B cell (primary cell): ENCODE measurements at regions not wholly inside any gene's neighbourhood (a gene's known extent, or its start where the extent isn't known, plus 50 kb on each side); places are given as distances from the start of the nearest gene placed in this dataset.
"Not testable (repeated sequence)": the region's sequence is repeated elsewhere in the genome, so short reads cannot be mapped to it uniquely, and the experiment has no call there.

Experiments
- CTCF ChIP-seq: fragments of 200-600 bp; IDR thresholded peaks from one replicate; pipeline ENCODE4 v1.8.0; 2022; ENCODE audit warnings: antibody characterized with exemption, mild to moderate bottlenecking
- EZH2 ChIP-seq: IDR thresholded peaks from 2 replicates; pipeline ENCODE4 v1.6.1; 2012; ENCODE audit warnings: borderline replicate concordance, low read depth, mild to moderate bottlenecking, moderate library complexity, low read length; ENCODE audit not compliant: insufficient read depth, poor library complexity, severe bottlenecking

DNA sequence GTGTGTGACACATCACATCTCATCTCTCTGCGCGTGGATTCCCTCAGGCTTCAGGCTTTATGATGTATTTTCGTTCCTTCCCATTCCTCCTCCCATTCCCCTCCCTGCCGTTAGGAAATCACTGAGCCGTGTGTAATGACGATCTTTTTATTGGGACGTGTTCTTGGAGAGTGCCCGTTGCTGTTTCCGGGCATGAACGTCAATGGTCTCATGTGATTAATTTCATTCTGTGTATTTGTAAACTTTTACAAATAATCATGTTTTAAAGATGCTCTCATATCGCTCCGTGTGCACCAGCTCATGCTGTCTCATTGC, 271.3 kb downstream of the ADGRD1 start:
- not testable (repeated sequence) for TF ChIP-seq CTCF, EZH2
